H9 (cell line): ENCODE measurements at regions not wholly inside any gene's neighbourhood (a gene's known extent, or its start where the extent isn't known, plus 50 kb on each side); places are given as distances from the start of the nearest gene placed in this dataset.

Source experiments
- DNase-seq: peaks from one replicate; pipeline ENCODE4 v3.0.0-alpha.2; 2017
- H2AFZ ChIP-seq: one replicate; pipeline ENCODE4 v1.6.1; 2013; ENCODE audit warnings: mild to moderate bottlenecking, low read length, control low read depth, moderate library complexity
- H2AK5ac ChIP-seq: 2 replicates; pipeline ENCODE4 v1.6.1; 2013; ENCODE audit warnings: low read length, control low read depth, mixed read lengths; ENCODE audit not compliant: insufficient read length
- H2BK120ac ChIP-seq: one replicate; pipeline ENCODE4 v1.6.1; 2013; ENCODE audit warnings: low read depth, mild to moderate bottlenecking, low read length, control low read depth, inconsistent platforms; ENCODE audit not compliant: poor library complexity, severe bottlenecking
- H2BK12ac ChIP-seq: 2 replicates; pipeline ENCODE4 v1.6.1; 2013; ENCODE audit warnings: low read length, control low read depth, mixed read lengths, low read depth; ENCODE audit not compliant: insufficient read length
- H2BK15ac ChIP-seq: 2 replicates; pipeline ENCODE4 v1.6.1; 2013; ENCODE audit warnings: low read depth, low read length, control low read depth
- H2BK20ac ChIP-seq: one replicate; pipeline ENCODE4 v1.6.1; 2013; ENCODE audit warnings: low read depth, mild to moderate bottlenecking, low read length, control low read depth, inconsistent platforms; ENCODE audit not compliant: poor library complexity, severe bottlenecking
- H2BK5ac ChIP-seq: 2 replicates; pipeline ENCODE4 v1.6.1; 2013; ENCODE audit warnings: low read length, control low read depth, mixed read lengths; ENCODE audit not compliant: insufficient read length
- H3K14ac ChIP-seq: 2 replicates; pipeline ENCODE4 v1.6.1; 2013; ENCODE audit warnings: low read length, control low read depth; ENCODE audit not compliant: insufficient read depth
- H3K18ac ChIP-seq: 2 replicates; pipeline ENCODE4 v1.6.1; 2013; ENCODE audit warnings: low read depth, mild to moderate bottlenecking, mixed read lengths, low read length, control low read depth; ENCODE audit not compliant: insufficient read length
- H3K23ac ChIP-seq: 2 replicates; pipeline ENCODE4 v1.6.1; 2013; ENCODE audit warnings: low read length, control low read depth, mixed read lengths, low read depth; ENCODE audit not compliant: insufficient read length
- H3K23me2 ChIP-seq: 2 replicates; pipeline ENCODE4 v1.6.1; 2013; ENCODE audit warnings: low read depth, mild to moderate bottlenecking, mixed read lengths, low read length, control low read depth; ENCODE audit not compliant: insufficient read length, poor library complexity, severe bottlenecking
- H3K27ac ChIP-seq: 2 replicates; pipeline ENCODE4 v1.5.1; 2013; ENCODE audit warnings: low read length, control low read depth, mixed read lengths, low read depth; ENCODE audit not compliant: insufficient read length
- H3K27me3 ChIP-seq: 2 replicates; pipeline ENCODE4 v1.6.1; 2013; ENCODE audit warnings: low read length, control low read depth, inconsistent platforms; ENCODE audit not compliant: insufficient read depth
- H3K4ac ChIP-seq: 2 replicates; pipeline ENCODE4 v1.6.1; 2013; ENCODE audit warnings: low read depth, mild to moderate bottlenecking, control low read depth, inconsistent platforms, low read length, moderate library complexity
- H3K4me1 ChIP-seq: 2 replicates; pipeline ENCODE4 v1.6.1; 2013; ENCODE audit warnings: low read length, control low read depth, inconsistent platforms; ENCODE audit not compliant: insufficient read depth
- H3K4me2 ChIP-seq: 2 replicates; pipeline ENCODE4 v1.6.1; 2013; ENCODE audit warnings: low read length, control low read depth, mixed read lengths; ENCODE audit not compliant: insufficient read length, insufficient read depth
- H3K56ac ChIP-seq: 2 replicates; pipeline ENCODE4 v1.6.1; 2013; ENCODE audit warnings: low read depth, mild to moderate bottlenecking, mixed read lengths, low read length, control low read depth; ENCODE audit not compliant: insufficient read length
- H3K79me1 ChIP-seq: 2 replicates; pipeline ENCODE4 v1.6.1; 2013; ENCODE audit warnings: low read depth, mild to moderate bottlenecking, moderate library complexity, low read length, control low read depth, inconsistent platforms; ENCODE audit not compliant: insufficient read depth, poor library complexity, severe bottlenecking
- H3K79me2 ChIP-seq: 2 replicates; pipeline ENCODE4 v1.6.1; 2013; ENCODE audit warnings: low read length, control low read depth, inconsistent platforms; ENCODE audit not compliant: insufficient read depth
- H3K9ac ChIP-seq: 2 replicates; pipeline ENCODE4 v1.6.1; 2013; ENCODE audit warnings: low read length, control low read depth, mixed read lengths; ENCODE audit not compliant: insufficient read length; ENCODE audit errors: extremely low read depth
- H3K9me3 ChIP-seq: one replicate; pipeline ENCODE4 v1.6.1; 2013; ENCODE audit warnings: low read depth, low read length, inconsistent platforms; ENCODE audit not compliant: control insufficient read depth
- H3T11ph ChIP-seq: one replicate; pipeline ENCODE4 v1.6.1; 2013; ENCODE audit warnings: mild to moderate bottlenecking, low read length, control low read depth, inconsistent platforms
- H4K20me1 ChIP-seq: one replicate; pipeline ENCODE4 v1.6.1; 2013; ENCODE audit not compliant: control insufficient read depth, insufficient read length, insufficient read depth
- H4K5ac ChIP-seq: 2 replicates; pipeline ENCODE4 v1.6.1; 2013; ENCODE audit warnings: low read depth, mild to moderate bottlenecking, mixed read lengths, low read length, control low read depth; ENCODE audit not compliant: insufficient read length
- H4K8ac ChIP-seq: replicated peaks from 2 replicates; pipeline ENCODE4 v1.6.1; 2013; ENCODE audit warnings: low read length, control low read depth, mixed read lengths, low read depth; ENCODE audit not compliant: insufficient read length
- H4K91ac ChIP-seq: 2 replicates; pipeline ENCODE4 v1.6.1; 2013; ENCODE audit warnings: low read depth, mild to moderate bottlenecking, moderate library complexity, mixed read lengths, low read length, control low read depth; ENCODE audit not compliant: insufficient read length
- H3K27ac Mint-ChIP-seq, 3 experiments: 2 replicates in 2 of 3; 3 replicates in 1 of 3; pipeline ENCODE4 v1.8.0; 2020 to 2021; ENCODE audit warnings: mixed read lengths in 3 of 3, mild to moderate bottlenecking in 1 of 3, moderate library complexity in 1 of 3
- H3K27me3 Mint-ChIP-seq: 2 replicates; pipeline ENCODE4 v1.8.0; 2021; ENCODE audit warnings: low read depth, mild to moderate bottlenecking, moderate library complexity, mixed read lengths
- H3K36me3 Mint-ChIP-seq, 3 experiments: 2 replicates in 2 of 3; 3 replicates in 1 of 3; pipeline ENCODE4 v1.8.0; 2020 to 2021; ENCODE audit warnings: low read depth in 3 of 3, mixed read lengths in 3 of 3; ENCODE audit not compliant: insufficient read depth in 1 of 3
- H3K4me1 Mint-ChIP-seq, 2 experiments: 2 replicates each; pipeline ENCODE4 v1.8.0; 2020; ENCODE audit warnings: mixed read lengths in 2 of 2
- H3K4me3 Mint-ChIP-seq, 2 experiments: 2 replicates in 1 of 2; 3 replicates in 1 of 2; pipeline ENCODE4 v1.8.0; 2020 to 2021; ENCODE audit warnings: mild to moderate bottlenecking in 2 of 2, mixed read lengths in 2 of 2, moderate library complexity in 1 of 2
- H3K9me3 Mint-ChIP-seq, 2 experiments: 2 replicates in 1 of 2; 3 replicates in 1 of 2; pipeline ENCODE4 v1.8.0; 2020; ENCODE audit warnings: mild to moderate bottlenecking in 2 of 2, mixed read lengths in 2 of 2, moderate library complexity in 1 of 2
- WGBS: extraction: QIAGEN DNeasy Blood & Tissue Kit; methylation state at CpG from one replicate; pipeline ENCODE4 v1.1.7; 2013; ENCODE audit warnings: missing lambda C conversion rate, low lambda C conversion rate, mixed read lengths; ENCODE audit not compliant: insufficient read length; ENCODE audit errors: extremely low coverage; 5-methylcytosine and 5-hydroxymethylcytosine counted together
- TF ChIP-seq, protein P1 (sequence below): fragments of 200-600 bp; sonication (generic); conservative IDR thresholded peaks from 3 replicates; pipeline ENCODE4 v1.8.0; 2021; ENCODE audit warnings: antibody characterized with exemption, mild to moderate bottlenecking

DNA sequence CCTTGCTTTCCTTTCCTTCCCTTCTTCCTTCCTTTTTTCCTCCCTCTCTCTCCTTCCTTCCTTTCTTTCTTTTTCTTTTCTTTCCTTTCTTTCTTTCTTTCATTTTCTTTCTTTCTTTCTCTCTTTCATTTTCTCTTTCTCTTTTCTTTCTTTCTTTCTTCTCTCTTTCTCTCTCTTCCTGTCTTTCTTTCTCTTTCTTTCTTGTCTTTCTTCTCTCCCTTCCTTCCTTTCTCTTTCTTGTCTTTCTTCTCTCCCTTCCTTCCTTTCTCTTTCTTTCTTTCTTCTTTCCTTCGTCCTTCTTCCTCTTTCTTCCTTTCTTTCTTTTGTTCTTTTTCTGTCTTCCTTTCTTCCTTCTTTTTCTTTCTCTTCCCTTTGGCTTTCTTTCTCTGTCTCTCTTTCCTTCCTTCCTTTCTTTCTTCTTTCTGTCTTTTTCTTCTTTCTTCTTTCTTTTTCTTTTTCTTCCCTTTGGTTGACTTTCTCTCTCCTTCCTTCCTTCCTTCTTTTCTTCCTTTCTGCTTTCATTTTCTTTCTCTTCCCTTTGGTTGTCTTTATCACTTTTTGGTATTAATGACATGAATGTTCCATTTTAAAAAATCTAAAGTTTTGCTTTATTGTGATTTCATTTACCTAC is 496.4 kb upstream of the CBLB start:
- no peak overlapping the region for H4K8ac ChIP-seq
- H2BK20ac ChIP-seq = no peak overlapping the region
- H4K20me1 ChIP-seq = no peaks in the 10 kb centered on the region
- H3K18ac ChIP-seq = no peak overlapping the region
- no peak overlapping the region for H2AFZ ChIP-seq
- no peak for DNase-seq
- H3T11ph ChIP-seq = no peak overlapping the region
- no peak overlapping the region for H3K27ac ChIP-seq
- H2BK120ac ChIP-seq = no peak overlapping the region
- no peaks in the 10 kb centered on the region for H3K23me2 ChIP-seq
- TF ChIP-seq, protein P1, sequence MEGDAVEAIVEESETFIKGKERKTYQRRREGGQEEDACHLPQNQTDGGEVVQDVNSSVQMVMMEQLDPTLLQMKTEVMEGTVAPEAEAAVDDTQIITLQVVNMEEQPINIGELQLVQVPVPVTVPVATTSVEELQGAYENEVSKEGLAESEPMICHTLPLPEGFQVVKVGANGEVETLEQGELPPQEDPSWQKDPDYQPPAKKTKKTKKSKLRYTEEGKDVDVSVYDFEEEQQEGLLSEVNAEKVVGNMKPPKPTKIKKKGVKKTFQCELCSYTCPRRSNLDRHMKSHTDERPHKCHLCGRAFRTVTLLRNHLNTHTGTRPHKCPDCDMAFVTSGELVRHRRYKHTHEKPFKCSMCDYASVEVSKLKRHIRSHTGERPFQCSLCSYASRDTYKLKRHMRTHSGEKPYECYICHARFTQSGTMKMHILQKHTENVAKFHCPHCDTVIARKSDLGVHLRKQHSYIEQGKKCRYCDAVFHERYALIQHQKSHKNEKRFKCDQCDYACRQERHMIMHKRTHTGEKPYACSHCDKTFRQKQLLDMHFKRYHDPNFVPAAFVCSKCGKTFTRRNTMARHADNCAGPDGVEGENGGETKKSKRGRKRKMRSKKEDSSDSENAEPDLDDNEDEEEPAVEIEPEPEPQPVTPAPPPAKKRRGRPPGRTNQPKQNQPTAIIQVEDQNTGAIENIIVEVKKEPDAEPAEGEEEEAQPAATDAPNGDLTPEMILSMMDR = no peak
- H3K4me1 ChIP-seq = no peaks in the 10 kb centered on the region
- no peaks in the 10 kb centered on the region for H3K79me1 ChIP-seq
- no peak overlapping the region for H3K14ac ChIP-seq
- H4K5ac ChIP-seq = no peak overlapping the region
- H3K79me2 ChIP-seq = no peaks in the 10 kb centered on the region
- Mint-ChIP-seq H3K36me3 (peaks cover 0 to 4% (median 2%) of the 10 kb centered on the region in 3 experiments; a peak in 1 of 7 replicates), H3K27ac (peak overlapping the region in 1 of 3 experiments; percentile 67; a peak in 4 of 7 replicates), H3K4me1 (no peaks in the 10 kb centered on the region), H3K9me3 (peaks cover 0 to 5% of the 10 kb centered on the region in 2 experiments; a peak in 3 of 5 replicates), H3K4me3 (no peak overlapping the region), H3K27me3 (no peaks in the 10 kb centered on the region)
- no peak overlapping the region for H2BK12ac ChIP-seq
- no peaks in the 10 kb centered on the region for H3K9me3 ChIP-seq
- WGBS = no CpG with 5 or more reads among the region's 1 CpG
- H2AK5ac ChIP-seq = no peak overlapping the region
- H3K27me3 ChIP-seq = no peaks in the 10 kb centered on the region
- no peak overlapping the region for H3K23ac ChIP-seq
- no peak overlapping the region for H2BK15ac ChIP-seq
- no peak overlapping the region for H3K56ac ChIP-seq
- no peak overlapping the region for H3K4ac ChIP-seq
- H4K91ac ChIP-seq = no peak overlapping the region
- no peak overlapping the region for H3K9ac ChIP-seq
- H2BK5ac ChIP-seq = no peak overlapping the region
- no peak overlapping the region for H3K4me2 ChIP-seq
